ENCODE measurements at regions not wholly inside any gene's neighbourhood (a gene's known extent, or its start where the extent isn't known, plus 50 kb on each side); places are given as distances from the start of the nearest gene placed in this dataset.

DNA sequence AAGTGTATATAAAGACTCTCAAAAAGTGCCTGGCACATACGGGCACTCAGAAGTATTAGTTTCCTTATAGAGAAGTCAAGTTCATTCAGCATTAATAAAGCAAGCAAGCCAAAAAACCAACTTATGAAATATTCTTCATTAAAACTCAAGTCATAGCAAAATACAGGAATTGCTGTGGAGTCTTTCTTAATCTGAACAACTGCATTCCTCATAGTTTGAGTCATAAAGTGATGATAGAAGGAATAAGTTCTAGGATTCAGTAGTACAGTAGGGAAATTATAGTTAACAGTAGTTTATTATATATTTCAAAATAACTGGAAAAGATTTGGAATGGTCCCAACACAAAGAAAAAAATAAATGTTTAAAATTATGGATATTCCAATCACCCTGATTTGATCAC lies 200.3 kb downstream of the C11orf91 start:
- TF ChIP-seq, protein P1, sequence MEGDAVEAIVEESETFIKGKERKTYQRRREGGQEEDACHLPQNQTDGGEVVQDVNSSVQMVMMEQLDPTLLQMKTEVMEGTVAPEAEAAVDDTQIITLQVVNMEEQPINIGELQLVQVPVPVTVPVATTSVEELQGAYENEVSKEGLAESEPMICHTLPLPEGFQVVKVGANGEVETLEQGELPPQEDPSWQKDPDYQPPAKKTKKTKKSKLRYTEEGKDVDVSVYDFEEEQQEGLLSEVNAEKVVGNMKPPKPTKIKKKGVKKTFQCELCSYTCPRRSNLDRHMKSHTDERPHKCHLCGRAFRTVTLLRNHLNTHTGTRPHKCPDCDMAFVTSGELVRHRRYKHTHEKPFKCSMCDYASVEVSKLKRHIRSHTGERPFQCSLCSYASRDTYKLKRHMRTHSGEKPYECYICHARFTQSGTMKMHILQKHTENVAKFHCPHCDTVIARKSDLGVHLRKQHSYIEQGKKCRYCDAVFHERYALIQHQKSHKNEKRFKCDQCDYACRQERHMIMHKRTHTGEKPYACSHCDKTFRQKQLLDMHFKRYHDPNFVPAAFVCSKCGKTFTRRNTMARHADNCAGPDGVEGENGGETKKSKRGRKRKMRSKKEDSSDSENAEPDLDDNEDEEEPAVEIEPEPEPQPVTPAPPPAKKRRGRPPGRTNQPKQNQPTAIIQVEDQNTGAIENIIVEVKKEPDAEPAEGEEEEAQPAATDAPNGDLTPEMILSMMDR (IDR thresholded peaks at IDR 0.05): no peak
- no peak for TF ChIP-seq POLR2A (IDR thresholded peaks at IDR 0.05)

Data from heart left ventricle (tissue), 13 donors.